Right renal pelvis (tissue), 4 donors: ENCODE measurements at regions not wholly inside any gene's neighbourhood (a gene's known extent, or its start where the extent isn't known, plus 50 kb on each side); places are given as distances from the start of the nearest gene placed in this dataset.

Experiments
- DNase-seq, 4 donors: peaks; one replicate each; pipeline ENCODE4 v3.0.0-alpha.2; 2013; ENCODE audit warnings: low read depth in 4 of 4, low spot score in 3 of 4, missing footprints in 1 of 4

- DNase-seq = no peak
Observed at GRCh38 chr6:133630651-133631050, 258.3 kb upstream of the TCF21 start.

GRCh38 chr6:133631421-133631820, 257.5 kb upstream of the TCF21 start:
- no peak for DNase-seq

GRCh38 chr6:133632206-133632605, 256.7 kb upstream of the TCF21 start:
- DNase-seq = no peak

GRCh38 chr6:133632906-133633305, 256.0 kb upstream of the TCF21 start:
- no peak for DNase-seq

- no peak for DNase-seq
Observed at GRCh38 chr6:133634474-133634873, 254.4 kb upstream of the TCF21 start.

- no peak for DNase-seq
Observed at GRCh38 chr6:133635447-133635846, 253.5 kb upstream of the TCF21 start.

GRCh38 chr6:133637436-133637835, 251.5 kb upstream of the TCF21 start:
- DNase-seq = no peak

- no peak for DNase-seq
Observed at GRCh38 chr6:133637874-133638273, 251.0 kb upstream of the TCF21 start.

- no peak for DNase-seq
Observed at GRCh38 chr6:133641104-133641503, 247.8 kb upstream of the TCF21 start.

GRCh38 chr6:133644548-133644891, 244.4 kb upstream of the TCF21 start:
- DNase-seq = peak in 1 of 4 donors; percentile 51

GRCh38 chr6:133644892-133645619, 243.9 kb upstream of the TCF21 start:
- peak in 3 of 4 donors; percentile 61 to 76 (median 69) for DNase-seq

- DNase-seq = no peak
Observed at GRCh38 chr6:133645966-133646740, 242.8 kb upstream of the TCF21 start.

GRCh38 chr6:133648581-133648980, 240.3 kb upstream of the TCF21 start:
- DNase-seq = no peak

GRCh38 chr6:133671376-133671775, 217.5 kb upstream of the TCF21 start:
- DNase-seq = no peak

GRCh38 chr6:133673056-133673455, 215.9 kb upstream of the TCF21 start:
- no peak for DNase-seq

GRCh38 chr6:133674661-133675060, 214.3 kb upstream of the TCF21 start:
- no peak for DNase-seq

GRCh38 chr6:133680994-133681393, 207.9 kb upstream of the TCF21 start:
- DNase-seq = no peak

GRCh38 chr6:133681891-133682290, 207.0 kb upstream of the TCF21 start:
- no peak for DNase-seq

GRCh38 chr6:133682506-133683307, 206.2 kb upstream of the TCF21 start:
- DNase-seq = no peak

- DNase-seq = no peak
Observed at GRCh38 chr6:133683308-133683580, 205.7 kb upstream of the TCF21 start.

- no peak for DNase-seq
Observed at GRCh38 chr6:133683606-133684005, 205.3 kb upstream of the TCF21 start.
